Body of pancreas (tissue), 4 donors: ENCODE measurements at regions not wholly inside any gene's neighbourhood (a gene's known extent, or its start where the extent isn't known, plus 50 kb on each side); places are given as distances from the start of the nearest gene placed in this dataset.

Experiments
- CTCF ChIP-seq, 7 experiments: fragments of 450-650 bp in 4 of 7; fragments of 200-600 bp in 3 of 7; sonication (generic) in 3 of 7; IDR thresholded peaks; one replicate each; pipeline ENCODE4 v1.5.1; 2016 to 2019; ENCODE audit warnings: antibody characterized with exemption in 7 of 7
- POLR2A ChIP-seq, 3 donors: fragments of 450-650 bp; IDR thresholded peaks; one replicate each; pipeline ENCODE4 v1.6.1; 2016; ENCODE audit warnings: antibody characterized with exemption in 3 of 3, mild to moderate bottlenecking in 2 of 3

GRCh38 chr20:50398471-50398820, 111.7 kb upstream of the PTPN1 start:
- no peak for TF ChIP-seq POLR2A (IDR thresholded peaks at IDR 0.05)
- no peak for TF ChIP-seq CTCF (IDR thresholded peaks at IDR 0.05)
